HUES64 (cell line): ENCODE measurements at regions not wholly inside any gene's neighbourhood (a gene's known extent, or its start where the extent isn't known, plus 50 kb on each side); places are given as distances from the start of the nearest gene placed in this dataset.
"Not testable (repeated sequence)": the region's sequence is repeated elsewhere in the genome, so short reads cannot be mapped to it uniquely, and the experiment has no call there.

ENCODE experiments used
- H3K27ac ChIP-seq: 2 replicates; pipeline ENCODE4 v1.7.0; 2013; ENCODE audit warnings: low read depth, low read length, inconsistent platforms
- H3K27me3 ChIP-seq: 2 replicates; pipeline ENCODE4 v1.6.1; 2013; ENCODE audit warnings: mild to moderate bottlenecking, low read length; ENCODE audit not compliant: insufficient read depth
- H3K36me3 ChIP-seq: 2 replicates; pipeline ENCODE4 v1.6.1; 2013; ENCODE audit warnings: mild to moderate bottlenecking, low read length; ENCODE audit not compliant: insufficient read depth
- H3K4me1 ChIP-seq: 2 replicates; pipeline ENCODE4 v1.6.1; 2013; ENCODE audit warnings: mild to moderate bottlenecking, low read length, moderate library complexity; ENCODE audit not compliant: insufficient read depth
- H3K4me3 ChIP-seq: 2 replicates; pipeline ENCODE4 v1.5.1; 2013; ENCODE audit warnings: mild to moderate bottlenecking, low read length, moderate library complexity
- H3K9ac ChIP-seq: 2 replicates; pipeline ENCODE4 v1.6.1; 2013; ENCODE audit warnings: mild to moderate bottlenecking, low read depth, low read length
- H3K9me3 ChIP-seq: 2 replicates; pipeline ENCODE4 v1.6.1; 2013; ENCODE audit warnings: low read depth, low read length; ENCODE audit not compliant: insufficient read depth
- WGBS: fragments of 150-250, 120-280 bp; methylation state at CpG from one replicate; pipeline ENCODE4 v1.1.7; 2013; ENCODE audit warnings: missing lambda C conversion rate; 5-methylcytosine and 5-hydroxymethylcytosine counted together

DNA sequence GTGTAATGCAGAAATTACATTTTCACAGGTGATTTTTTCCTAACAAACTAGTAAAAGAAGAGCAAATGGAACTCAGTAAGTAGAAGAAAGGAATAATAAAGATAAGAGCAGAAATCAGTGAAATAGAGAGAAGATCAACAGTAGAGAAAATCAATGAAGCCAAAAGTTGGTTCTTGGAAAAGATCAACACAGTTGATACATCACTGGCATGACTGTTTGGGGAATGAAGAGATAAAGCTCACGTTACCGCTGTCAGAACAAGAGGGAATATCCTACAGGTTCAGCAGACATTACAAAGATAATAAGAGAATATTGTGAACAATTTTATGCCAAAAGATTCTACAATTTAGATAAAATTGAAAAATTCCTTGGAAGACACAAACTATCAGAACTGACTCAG, 146.4 kb downstream of the ACTR3B start:
- no peak overlapping the region for H3K4me3 ChIP-seq
- H3K27ac ChIP-seq: no peak overlapping the region
- no peaks in the 10 kb centered on the region for H3K9me3 ChIP-seq
- no peaks in the 10 kb centered on the region for H3K36me3 ChIP-seq
- no peaks in the 10 kb centered on the region for H3K27me3 ChIP-seq
- no CpG with 5 or more reads among the region's 2 CpGs for WGBS
- no peaks in the 10 kb centered on the region for H3K4me1 ChIP-seq
- H3K9ac ChIP-seq: no peak overlapping the region

GRCh38 chr7:152907042-152907761, 147.7 kb downstream of the ACTR3B start:
- H3K4me1 ChIP-seq: no peaks in the 10 kb centered on the region

GRCh38 chr7:152909280-152909679, 149.7 kb downstream of the ACTR3B start:
- Histone ChIP-seq H3K27me3 (no peaks in the 10 kb centered on the region), H3K4me3 (no peak overlapping the region), H3K27ac (no peak overlapping the region), H3K36me3 (no peaks in the 10 kb centered on the region), H3K9ac (no peak overlapping the region), H3K9me3 (no peaks in the 10 kb centered on the region), H3K4me1 (no peaks in the 10 kb centered on the region)
- 91% methylated on average over 6 of the region's 6 CpGs for WGBS

More at GRCh38 chr7:152907042-152907761, 147.7 kb downstream of the ACTR3B start:
- Histone ChIP-seq H3K36me3 (no peaks in the 10 kb centered on the region), H3K27ac (no peak overlapping the region), H3K9ac (no peak overlapping the region), H3K4me3 (no peak overlapping the region), H3K9me3 (no peaks in the 10 kb centered on the region), H3K27me3 (no peaks in the 10 kb centered on the region)
- WGBS: 94% methylated on average over 10 of the region's 11 CpGs

DNA sequence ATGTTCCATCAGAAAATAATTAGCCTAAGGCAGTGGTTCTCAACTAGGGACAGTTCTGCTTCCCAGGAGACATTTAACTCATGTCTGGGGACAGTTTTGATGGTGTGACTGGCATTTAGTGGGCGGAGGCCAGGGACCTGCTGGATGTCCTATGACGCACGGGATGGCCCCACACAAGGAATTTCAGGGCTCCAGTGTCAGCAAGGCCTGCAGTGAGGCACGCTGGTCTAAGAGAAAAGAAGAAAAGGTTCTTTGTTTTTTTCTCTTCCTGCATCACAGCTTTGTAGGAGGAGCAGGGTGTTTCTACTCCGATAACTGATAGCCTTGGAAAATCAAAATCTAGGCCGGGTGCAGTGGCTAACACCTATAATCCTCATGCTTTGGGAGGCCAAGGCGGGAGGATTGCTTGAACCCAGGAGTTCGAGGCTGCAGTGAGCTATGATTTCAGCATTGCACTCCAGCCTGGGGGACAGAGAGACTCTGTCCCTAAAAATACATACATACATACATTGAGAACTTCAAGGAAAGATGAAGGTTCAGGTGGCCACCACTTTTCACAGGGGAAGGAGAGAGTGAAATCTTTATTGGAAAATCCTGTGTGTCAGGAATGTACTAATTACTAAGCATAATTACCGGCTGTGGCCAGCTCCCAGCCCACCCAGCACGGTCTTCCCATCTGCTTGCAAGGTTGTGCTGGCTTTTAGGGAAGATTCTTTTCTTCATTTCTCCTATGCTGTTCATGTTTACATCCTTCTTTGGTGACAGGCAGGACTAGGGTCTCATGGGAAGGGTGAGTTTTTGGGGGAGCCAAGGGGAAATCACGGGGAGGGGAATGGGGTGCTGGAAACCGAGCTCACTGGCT, 150.4 kb downstream of the ACTR3B start:
- Histone ChIP-seq H3K4me1 (no peaks in the 10 kb centered on the region), H3K27me3 (no peaks in the 10 kb centered on the region), H3K36me3 (no peaks in the 10 kb centered on the region), H3K27ac (no peak overlapping the region), H3K4me3 (no peak overlapping the region), H3K9me3 (no peaks in the 10 kb centered on the region), H3K9ac (no peak overlapping the region)
- WGBS: 77% methylated on average over 12 of the region's 12 CpGs

DNA sequence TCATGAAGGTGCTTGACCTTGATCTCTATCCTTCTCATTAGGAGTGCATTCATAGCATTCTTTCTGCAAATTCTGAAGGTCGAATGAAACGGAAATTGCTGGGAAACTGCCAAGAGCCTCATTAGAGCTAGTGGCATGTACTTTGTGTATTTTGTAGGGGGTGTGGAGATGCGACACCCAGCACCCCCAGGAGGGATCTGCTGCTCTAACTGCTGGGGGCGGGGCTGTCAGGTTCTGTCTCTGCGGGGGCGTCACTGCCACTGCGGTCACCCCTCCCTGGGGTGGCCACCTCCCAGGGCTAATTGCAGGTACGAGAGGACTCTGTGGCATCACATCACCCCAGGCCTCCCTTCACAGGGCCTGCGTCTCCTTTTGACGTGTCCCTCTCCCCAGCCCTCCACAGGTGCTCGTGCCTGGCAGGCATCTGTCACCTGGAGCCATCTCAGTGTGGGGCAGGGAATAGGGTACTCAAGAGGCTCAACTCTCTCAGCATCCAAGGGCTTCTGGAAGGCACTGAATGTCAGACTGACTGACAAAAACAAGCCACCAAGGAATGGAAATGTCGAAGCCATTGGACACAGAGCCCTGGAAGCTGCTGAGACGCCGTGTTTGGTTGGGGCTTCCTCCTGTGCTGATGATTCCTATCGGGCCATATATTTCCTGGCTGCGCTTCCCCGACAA, 151.1 kb downstream of the ACTR3B start:
- no peaks in the 10 kb centered on the region for H3K9me3 ChIP-seq
- H3K27me3 ChIP-seq: no peaks in the 10 kb centered on the region
- WGBS: 66% methylated on average over 17 of the region's 17 CpGs
- H3K4me3 ChIP-seq: no peak overlapping the region
- no peaks in the 10 kb centered on the region for H3K4me1 ChIP-seq
- H3K36me3 ChIP-seq: no peaks in the 10 kb centered on the region
- H3K9ac ChIP-seq: no peak overlapping the region
- H3K27ac ChIP-seq: no peak overlapping the region

GRCh38 chr7:152911226-152911560, 151.6 kb downstream of the ACTR3B start:
- Histone ChIP-seq H3K36me3 (no peaks in the 10 kb centered on the region), H3K9me3 (no peaks in the 10 kb centered on the region), H3K27me3 (no peaks in the 10 kb centered on the region), H3K4me1 (no peaks in the 10 kb centered on the region), H3K27ac (no peak overlapping the region), H3K4me3 (no peak overlapping the region), H3K9ac (no peak overlapping the region)
- WGBS: 96% methylated on average over 4 of the region's 4 CpGs

DNA sequence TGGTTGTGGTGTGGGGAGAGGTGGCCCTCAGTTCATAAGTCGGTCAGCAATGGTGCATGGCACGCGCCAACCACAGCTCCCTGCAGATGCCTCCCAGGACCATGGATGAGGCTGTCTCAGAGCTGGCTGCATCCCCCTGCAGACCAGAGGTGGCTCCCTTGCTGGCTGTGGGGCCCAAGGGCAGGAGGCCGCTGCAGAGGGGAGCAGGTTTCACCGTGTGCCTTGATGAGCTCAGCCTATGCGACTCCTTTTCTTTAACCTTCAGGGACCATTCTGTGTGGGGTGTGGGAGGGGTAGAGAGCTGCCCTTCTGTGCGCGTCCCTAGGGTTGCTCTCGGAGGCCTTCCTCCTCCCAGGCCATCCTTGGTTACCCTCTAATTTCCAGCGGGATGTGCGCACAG, 152.4 kb downstream of the ACTR3B start:
- Histone ChIP-seq H3K9ac (no peak overlapping the region), H3K27ac (no peak overlapping the region), H3K4me1 (no peaks in the 10 kb centered on the region), H3K9me3 (no peaks in the 10 kb centered on the region), H3K4me3 (no peak overlapping the region), H3K36me3 (no peaks in the 10 kb centered on the region), H3K27me3 (no peaks in the 10 kb centered on the region)
- 94% methylated on average over 11 of the region's 11 CpGs for WGBS

DNA sequence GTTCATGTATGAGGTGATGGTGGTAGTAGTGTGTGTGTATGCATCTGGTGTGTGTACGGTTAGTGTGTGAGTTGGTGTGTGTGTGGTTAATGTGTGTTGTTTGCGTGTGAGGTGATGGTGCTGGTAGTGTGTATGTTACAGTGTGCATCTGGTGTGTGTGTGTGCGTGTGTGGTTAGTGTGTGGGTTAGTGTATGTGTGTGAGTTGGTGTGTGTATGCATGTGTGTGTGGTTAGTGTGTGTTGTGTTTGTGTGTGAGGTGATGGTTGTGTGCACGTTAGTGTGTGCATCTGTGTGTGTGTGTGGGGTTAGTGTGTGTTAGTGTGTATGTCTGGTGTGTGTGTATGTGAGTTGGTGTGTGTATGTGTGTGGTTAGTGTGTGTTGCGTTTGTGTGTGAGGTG, 153.0 kb downstream of the ACTR3B start:
- 84% methylated on average over 5 of the region's 5 CpGs for WGBS
- Histone ChIP-seq H3K27ac (no peak overlapping the region), H3K9ac (no peak overlapping the region), H3K4me1 (no peaks in the 10 kb centered on the region), H3K36me3 (no peaks in the 10 kb centered on the region), H3K9me3 (no peaks in the 10 kb centered on the region), H3K4me3 (no peak overlapping the region), H3K27me3 (no peaks in the 10 kb centered on the region)

- Histone ChIP-seq H3K4me3 (no peak overlapping the region), H3K9ac (no peak overlapping the region), H3K9me3 (no peaks in the 10 kb centered on the region), H3K27me3 (no peaks in the 10 kb centered on the region), H3K4me1 (no peaks in the 10 kb centered on the region), H3K36me3 (no peaks in the 10 kb centered on the region), H3K27ac (no peak overlapping the region)
- WGBS: 77% methylated on average over 3 of the region's 3 CpGs
These were observed 153.9 kb downstream of the ACTR3B start for GRCh38 chr7:152913492-152913891.

GRCh38 chr7:152914014-152914844, 154.7 kb downstream of the ACTR3B start:
- 86% methylated on average over 5 of the region's 5 CpGs for WGBS

DNA sequence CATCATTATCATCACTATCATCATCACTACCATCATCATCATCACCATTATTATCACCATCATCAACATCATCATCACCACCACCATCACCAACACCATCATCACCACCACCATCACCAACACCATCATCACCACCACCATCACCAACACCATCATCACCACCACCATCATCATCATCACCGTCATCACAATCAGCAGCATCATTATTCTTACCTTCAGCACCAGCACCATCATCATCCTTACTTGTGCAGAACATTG, 155.2 kb downstream of the ACTR3B start:
- 98% methylated on average over 1 of the region's 1 CpG for WGBS
- not testable (repeated sequence) for H3K36me3 ChIP-seq, H3K27ac ChIP-seq, H3K9me3 ChIP-seq, H3K9ac ChIP-seq, H3K27me3 ChIP-seq, H3K4me3 ChIP-seq, H3K4me1 ChIP-seq

More at GRCh38 chr7:152914014-152914844, 154.7 kb downstream of the ACTR3B start:
- Histone ChIP-seq H3K4me1 (no peaks in the 10 kb centered on the region), H3K9me3 (no peaks in the 10 kb centered on the region), H3K9ac (no peak overlapping the region), H3K27me3 (no peaks in the 10 kb centered on the region), H3K27ac (no peak overlapping the region), H3K36me3 (no peaks in the 10 kb centered on the region), H3K4me3 (no peak overlapping the region)
